SK-N-MC (cell line): ENCODE measurements at regions not wholly inside any gene's neighbourhood (a gene's known extent, or its start where the extent isn't known, plus 50 kb on each side); places are given as distances from the start of the nearest gene placed in this dataset.

ENCODE experiments used
- EZH2 ChIP-seq: fragments of 200-600 bp; sonication (generic); IDR thresholded peaks from one replicate; pipeline ENCODE4 v1.6.1; 2017; ENCODE audit warnings: antibody characterized with exemption
- POLR2AphosphoS5 ChIP-seq: IDR thresholded peaks from 2 replicates; pipeline ENCODE4 v1.6.1; 2012; ENCODE audit warnings: mild to moderate bottlenecking, low read depth, low read length, borderline replicate concordance

DNA sequence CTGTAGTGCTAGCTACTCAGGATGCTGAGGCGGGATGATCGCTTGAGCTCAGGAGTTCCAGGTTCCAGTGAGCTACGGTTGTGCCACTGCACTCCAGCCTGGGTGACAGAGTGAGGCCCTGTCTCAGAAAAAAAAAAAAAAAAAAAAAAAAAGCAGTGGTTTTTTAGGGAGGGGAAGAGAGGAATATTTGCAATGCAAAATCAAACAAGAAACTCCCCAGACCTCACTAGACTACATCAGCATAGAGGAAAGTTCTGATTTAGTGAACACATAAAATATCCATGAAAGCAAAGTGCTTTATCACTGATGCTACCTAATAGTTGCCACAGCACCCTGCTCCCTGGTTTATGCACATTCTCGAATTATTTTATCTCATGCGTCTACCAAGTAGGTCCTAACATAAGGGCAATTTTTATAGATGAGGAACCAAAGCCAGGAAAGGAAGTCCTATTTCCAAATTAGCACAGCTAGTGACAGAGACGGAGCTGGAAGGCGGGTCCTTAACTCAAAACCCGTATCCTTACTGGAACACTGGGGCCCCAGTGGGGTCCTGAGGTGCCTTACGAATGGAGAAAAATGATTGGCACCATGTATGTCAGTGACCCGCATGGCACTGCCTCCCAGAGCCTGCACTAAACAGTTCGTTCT, 50.7 kb upstream of the GPR157 start:
- TF ChIP-seq EZH2 (no peak), POLR2AphosphoS5 (no peak)
